Esophagus squamous epithelium (tissue), 5 donors: ENCODE measurements at regions not wholly inside any gene's neighbourhood (a gene's known extent, or its start where the extent isn't known, plus 50 kb on each side); places are given as distances from the start of the nearest gene placed in this dataset.

ENCODE experiments used
- DNase-seq: peaks from one replicate; lab custom pipeline; 2025; lab: John Stamatoyannopoulos, UW
- H3K27ac ChIP-seq, 4 donors: fragments of 200-600 bp; sonication (generic); one replicate each; pipeline ENCODE4 v1.5.1; 2016 to 2019; ENCODE audit warnings: mild to moderate bottlenecking in 1 of 4
- H3K27me3 ChIP-seq, 4 donors: fragments of 200-600 bp; sonication (generic); 1 replicate in 3 of 4; 2 replicates in 1 of 4; pipeline versions ENCODE4 v1.5.1 to v1.6.0; 2017 to 2021; ENCODE audit warnings: antibody characterized with exemption in 1 of 4
- H3K36me3 ChIP-seq, 3 donors: fragments of 200-600 bp; sonication (generic); one replicate each; pipeline ENCODE4 v1.5.1; 2016 to 2019
- H3K4me1 ChIP-seq, 3 donors: fragments of 200-600 bp; sonication (generic); one replicate each; pipeline ENCODE4 v1.5.1; 2017 to 2019
- H3K4me3 ChIP-seq, 4 donors: fragments of 200-600 bp; sonication (generic); 1 replicate in 3 of 4; 2 replicates in 1 of 4; pipeline ENCODE4 v1.5.1; 2016 to 2019; ENCODE audit warnings: mild to moderate bottlenecking in 2 of 4, moderate library complexity in 1 of 4
- H3K9me3 ChIP-seq, 3 donors: fragments of 200-600 bp; sonication (generic); one replicate each; pipeline ENCODE4 v1.5.1; 2016 to 2019
- POLR2A ChIP-seq, 4 donors: fragments of 450-650 bp; IDR thresholded peaks; one replicate each; pipeline ENCODE4 v1.6.1; 2017; ENCODE audit warnings: antibody characterized with exemption in 4 of 4, mild to moderate bottlenecking in 4 of 4, moderate library complexity in 3 of 4
- WGBS, 2 donors: methylation state at CpG; one replicate each; pipeline ENCODE4 v1.1.5; 2018; 5-methylcytosine and 5-hydroxymethylcytosine counted together
- intact Hi-C: fragments of 100-400 bp; cut with DNase I; formaldehyde crosslinking; loops from one replicate; pipeline ENCODE4 v1.15.0; 2022
- TF ChIP-seq, protein P1 (sequence below), 6 experiments: fragments of 450-650 bp in 4 of 6; fragments of 200-600 bp in 2 of 6; sonication (generic) in 2 of 6; IDR thresholded peaks; one replicate each; pipeline ENCODE4 v1.5.1; 2016 to 2019; ENCODE audit warnings: antibody characterized with exemption in 6 of 6, mild to moderate bottlenecking in 4 of 6, moderate library complexity in 4 of 6
- donor health status: DM: yes; HTN: yes; CAD: no.

- peak overlapping the region; percentile 67 to 90 (median 84) for H3K27ac ChIP-seq
- no peak for DNase-seq
- no peaks in the 10 kb centered on the region for H3K36me3 ChIP-seq
- H3K4me1 ChIP-seq: peaks cover 0 to 57% (median 6%) of the 10 kb centered on the region in 3 donors
- intact Hi-C loops: no loop called here
- H3K9me3 ChIP-seq: no peaks in the 10 kb centered on the region
- TF ChIP-seq, protein P1, sequence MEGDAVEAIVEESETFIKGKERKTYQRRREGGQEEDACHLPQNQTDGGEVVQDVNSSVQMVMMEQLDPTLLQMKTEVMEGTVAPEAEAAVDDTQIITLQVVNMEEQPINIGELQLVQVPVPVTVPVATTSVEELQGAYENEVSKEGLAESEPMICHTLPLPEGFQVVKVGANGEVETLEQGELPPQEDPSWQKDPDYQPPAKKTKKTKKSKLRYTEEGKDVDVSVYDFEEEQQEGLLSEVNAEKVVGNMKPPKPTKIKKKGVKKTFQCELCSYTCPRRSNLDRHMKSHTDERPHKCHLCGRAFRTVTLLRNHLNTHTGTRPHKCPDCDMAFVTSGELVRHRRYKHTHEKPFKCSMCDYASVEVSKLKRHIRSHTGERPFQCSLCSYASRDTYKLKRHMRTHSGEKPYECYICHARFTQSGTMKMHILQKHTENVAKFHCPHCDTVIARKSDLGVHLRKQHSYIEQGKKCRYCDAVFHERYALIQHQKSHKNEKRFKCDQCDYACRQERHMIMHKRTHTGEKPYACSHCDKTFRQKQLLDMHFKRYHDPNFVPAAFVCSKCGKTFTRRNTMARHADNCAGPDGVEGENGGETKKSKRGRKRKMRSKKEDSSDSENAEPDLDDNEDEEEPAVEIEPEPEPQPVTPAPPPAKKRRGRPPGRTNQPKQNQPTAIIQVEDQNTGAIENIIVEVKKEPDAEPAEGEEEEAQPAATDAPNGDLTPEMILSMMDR (IDR thresholded peaks at IDR 0.05): no peak
- no peak for TF ChIP-seq POLR2A (IDR thresholded peaks at IDR 0.05)
- H3K27me3 ChIP-seq: no peaks in the 10 kb centered on the region
- 42 to 68% methylated on average over 9 of the region's 9 CpGs for WGBS, 2 donors
- H3K4me3 ChIP-seq: peak overlapping the region in 2 of 4 donors; percentile 1 to 2
Measured at GRCh38 chr10:4671451-4672145, 154.4 kb upstream of the AKR1E2 start.

DNA sequence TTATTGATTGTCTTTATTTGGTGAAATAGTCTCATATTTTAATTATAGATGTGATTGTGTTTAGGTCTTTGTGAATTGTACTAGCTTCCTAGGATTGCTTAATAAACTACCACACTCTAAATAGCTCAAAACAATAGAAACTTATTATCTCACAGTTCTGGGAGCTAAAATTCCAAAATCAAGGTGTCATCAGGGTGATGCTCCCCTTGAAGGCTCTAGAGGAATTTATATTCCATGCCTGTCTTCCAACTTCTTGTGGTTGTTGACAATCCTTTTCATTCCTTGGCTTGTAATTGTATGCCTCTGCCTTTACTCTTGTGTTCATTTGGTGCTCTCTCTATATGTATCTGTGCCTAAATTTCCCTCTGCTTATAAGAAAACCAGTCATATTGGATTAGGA lies 155.3 kb upstream of the AKR1E2 start:
- no peaks in the 10 kb centered on the region for H3K9me3 ChIP-seq
- H3K36me3 ChIP-seq: no peaks in the 10 kb centered on the region
- peak overlapping the region; percentile 67 to 90 (median 84) for H3K27ac ChIP-seq
- no peaks in the 10 kb centered on the region for H3K27me3 ChIP-seq
- no peak for DNase-seq
- no peak overlapping the region for H3K4me3 ChIP-seq
- TF ChIP-seq, protein P1 (IDR thresholded peaks at IDR 0.05): no peak
- no peak for TF ChIP-seq POLR2A (IDR thresholded peaks at IDR 0.05)
- intact Hi-C loops: no loop called here
- H3K4me1 ChIP-seq: peaks cover 0 to 57% (median 6%) of the 10 kb centered on the region in 3 donors

- Histone ChIP-seq H3K27me3 (no peaks in the 10 kb centered on the region), H3K4me3 (no peak overlapping the region), H3K4me1 (peaks cover 2 to 61% (median 7%) of the 10 kb centered on the region in 3 donors), H3K9me3 (no peaks in the 10 kb centered on the region), H3K36me3 (no peaks in the 10 kb centered on the region), H3K27ac (peak overlapping the region in 1 of 4 donors; percentile 90)
- 75 to 92% methylated on average over 2 of the region's 2 CpGs for WGBS, 2 donors
- intact Hi-C loops: no loop called here
- TF ChIP-seq, protein P1 (IDR thresholded peaks at IDR 0.05): no peak
- no peak for TF ChIP-seq POLR2A (IDR thresholded peaks at IDR 0.05)
- no peak for DNase-seq
Measured at GRCh38 chr10:4669585-4669984, 156.4 kb upstream of the AKR1E2 start.

- Histone ChIP-seq H3K9me3 (no peaks in the 10 kb centered on the region), H3K4me1 (peaks cover 20 to 65% (median 21%) of the 10 kb centered on the region in 3 donors), H3K27me3 (no peaks in the 10 kb centered on the region), H3K4me3 (peak overlapping the region in 2 of 4 donors; percentile 2 to 27), H3K27ac (peak overlapping the region; percentile 83 to 96 (median 94)), H3K36me3 (no peaks in the 10 kb centered on the region)
- peak in 2 of 4 donors; percentile 38 to 65 for TF ChIP-seq POLR2A (IDR thresholded peaks at IDR 0.05)
- TF ChIP-seq, protein P1 (IDR thresholded peaks at IDR 0.05): no peak
- intact Hi-C loops: no loop called here
- 8 to 11% methylated on average over 9 of the region's 9 CpGs for WGBS, 2 donors
- DNase-seq: no peak
Measured at GRCh38 chr10:4663162-4663992, 162.6 kb upstream of the AKR1E2 start.
